H9 (cell line): ENCODE measurements at regions not wholly inside any gene's neighbourhood (a gene's known extent, or its start where the extent isn't known, plus 50 kb on each side); places are given as distances from the start of the nearest gene placed in this dataset.

Experiments
- DNase-seq: peaks from one replicate; pipeline ENCODE4 v3.0.0-alpha.2; 2017
- H2AFZ ChIP-seq: one replicate; pipeline ENCODE4 v1.6.1; 2013; ENCODE audit warnings: mild to moderate bottlenecking, low read length, control low read depth, moderate library complexity
- H2AK5ac ChIP-seq: 2 replicates; pipeline ENCODE4 v1.6.1; 2013; ENCODE audit warnings: low read length, control low read depth, mixed read lengths; ENCODE audit not compliant: insufficient read length
- H2BK120ac ChIP-seq: one replicate; pipeline ENCODE4 v1.6.1; 2013; ENCODE audit warnings: low read depth, mild to moderate bottlenecking, low read length, control low read depth, inconsistent platforms; ENCODE audit not compliant: poor library complexity, severe bottlenecking
- H2BK12ac ChIP-seq: 2 replicates; pipeline ENCODE4 v1.6.1; 2013; ENCODE audit warnings: low read length, control low read depth, mixed read lengths, low read depth; ENCODE audit not compliant: insufficient read length
- H2BK15ac ChIP-seq: 2 replicates; pipeline ENCODE4 v1.6.1; 2013; ENCODE audit warnings: low read depth, low read length, control low read depth
- H2BK20ac ChIP-seq: one replicate; pipeline ENCODE4 v1.6.1; 2013; ENCODE audit warnings: low read depth, mild to moderate bottlenecking, low read length, control low read depth, inconsistent platforms; ENCODE audit not compliant: poor library complexity, severe bottlenecking
- H2BK5ac ChIP-seq: 2 replicates; pipeline ENCODE4 v1.6.1; 2013; ENCODE audit warnings: low read length, control low read depth, mixed read lengths; ENCODE audit not compliant: insufficient read length
- H3K14ac ChIP-seq: 2 replicates; pipeline ENCODE4 v1.6.1; 2013; ENCODE audit warnings: low read length, control low read depth; ENCODE audit not compliant: insufficient read depth
- H3K18ac ChIP-seq: 2 replicates; pipeline ENCODE4 v1.6.1; 2013; ENCODE audit warnings: low read depth, mild to moderate bottlenecking, mixed read lengths, low read length, control low read depth; ENCODE audit not compliant: insufficient read length
- H3K23ac ChIP-seq: 2 replicates; pipeline ENCODE4 v1.6.1; 2013; ENCODE audit warnings: low read length, control low read depth, mixed read lengths, low read depth; ENCODE audit not compliant: insufficient read length
- H3K23me2 ChIP-seq: 2 replicates; pipeline ENCODE4 v1.6.1; 2013; ENCODE audit warnings: low read depth, mild to moderate bottlenecking, mixed read lengths, low read length, control low read depth; ENCODE audit not compliant: insufficient read length, poor library complexity, severe bottlenecking
- H3K27ac ChIP-seq: 2 replicates; pipeline ENCODE4 v1.5.1; 2013; ENCODE audit warnings: low read length, control low read depth, mixed read lengths, low read depth; ENCODE audit not compliant: insufficient read length
- H3K27me3 ChIP-seq: 2 replicates; pipeline ENCODE4 v1.6.1; 2013; ENCODE audit warnings: low read length, control low read depth, inconsistent platforms; ENCODE audit not compliant: insufficient read depth
- H3K4ac ChIP-seq: 2 replicates; pipeline ENCODE4 v1.6.1; 2013; ENCODE audit warnings: low read depth, mild to moderate bottlenecking, control low read depth, inconsistent platforms, low read length, moderate library complexity
- H3K4me1 ChIP-seq: 2 replicates; pipeline ENCODE4 v1.6.1; 2013; ENCODE audit warnings: low read length, control low read depth, inconsistent platforms; ENCODE audit not compliant: insufficient read depth
- H3K4me2 ChIP-seq: 2 replicates; pipeline ENCODE4 v1.6.1; 2013; ENCODE audit warnings: low read length, control low read depth, mixed read lengths; ENCODE audit not compliant: insufficient read length, insufficient read depth
- H3K56ac ChIP-seq: 2 replicates; pipeline ENCODE4 v1.6.1; 2013; ENCODE audit warnings: low read depth, mild to moderate bottlenecking, mixed read lengths, low read length, control low read depth; ENCODE audit not compliant: insufficient read length
- H3K79me1 ChIP-seq: 2 replicates; pipeline ENCODE4 v1.6.1; 2013; ENCODE audit warnings: low read depth, mild to moderate bottlenecking, moderate library complexity, low read length, control low read depth, inconsistent platforms; ENCODE audit not compliant: insufficient read depth, poor library complexity, severe bottlenecking
- H3K79me2 ChIP-seq: 2 replicates; pipeline ENCODE4 v1.6.1; 2013; ENCODE audit warnings: low read length, control low read depth, inconsistent platforms; ENCODE audit not compliant: insufficient read depth
- H3K9ac ChIP-seq: 2 replicates; pipeline ENCODE4 v1.6.1; 2013; ENCODE audit warnings: low read length, control low read depth, mixed read lengths; ENCODE audit not compliant: insufficient read length; ENCODE audit errors: extremely low read depth
- H3K9me3 ChIP-seq: one replicate; pipeline ENCODE4 v1.6.1; 2013; ENCODE audit warnings: low read depth, low read length, inconsistent platforms; ENCODE audit not compliant: control insufficient read depth
- H3T11ph ChIP-seq: one replicate; pipeline ENCODE4 v1.6.1; 2013; ENCODE audit warnings: mild to moderate bottlenecking, low read length, control low read depth, inconsistent platforms
- H4K20me1 ChIP-seq: one replicate; pipeline ENCODE4 v1.6.1; 2013; ENCODE audit not compliant: control insufficient read depth, insufficient read length, insufficient read depth
- H4K5ac ChIP-seq: 2 replicates; pipeline ENCODE4 v1.6.1; 2013; ENCODE audit warnings: low read depth, mild to moderate bottlenecking, mixed read lengths, low read length, control low read depth; ENCODE audit not compliant: insufficient read length
- H4K8ac ChIP-seq: replicated peaks from 2 replicates; pipeline ENCODE4 v1.6.1; 2013; ENCODE audit warnings: low read length, control low read depth, mixed read lengths, low read depth; ENCODE audit not compliant: insufficient read length
- H4K91ac ChIP-seq: 2 replicates; pipeline ENCODE4 v1.6.1; 2013; ENCODE audit warnings: low read depth, mild to moderate bottlenecking, moderate library complexity, mixed read lengths, low read length, control low read depth; ENCODE audit not compliant: insufficient read length
- H3K27ac Mint-ChIP-seq, 3 experiments: 2 replicates in 2 of 3; 3 replicates in 1 of 3; pipeline ENCODE4 v1.8.0; 2020 to 2021; ENCODE audit warnings: mixed read lengths in 3 of 3, mild to moderate bottlenecking in 1 of 3, moderate library complexity in 1 of 3
- H3K27me3 Mint-ChIP-seq: 2 replicates; pipeline ENCODE4 v1.8.0; 2021; ENCODE audit warnings: low read depth, mild to moderate bottlenecking, moderate library complexity, mixed read lengths
- H3K36me3 Mint-ChIP-seq, 3 experiments: 2 replicates in 2 of 3; 3 replicates in 1 of 3; pipeline ENCODE4 v1.8.0; 2020 to 2021; ENCODE audit warnings: low read depth in 3 of 3, mixed read lengths in 3 of 3; ENCODE audit not compliant: insufficient read depth in 1 of 3
- H3K4me1 Mint-ChIP-seq, 2 experiments: 2 replicates each; pipeline ENCODE4 v1.8.0; 2020; ENCODE audit warnings: mixed read lengths in 2 of 2
- H3K4me3 Mint-ChIP-seq, 2 experiments: 2 replicates in 1 of 2; 3 replicates in 1 of 2; pipeline ENCODE4 v1.8.0; 2020 to 2021; ENCODE audit warnings: mild to moderate bottlenecking in 2 of 2, mixed read lengths in 2 of 2, moderate library complexity in 1 of 2
- H3K9me3 Mint-ChIP-seq, 2 experiments: 2 replicates in 1 of 2; 3 replicates in 1 of 2; pipeline ENCODE4 v1.8.0; 2020; ENCODE audit warnings: mild to moderate bottlenecking in 2 of 2, mixed read lengths in 2 of 2, moderate library complexity in 1 of 2
- CTCF ChIP-seq: fragments of 200-600 bp; sonication (generic); conservative IDR thresholded peaks from 3 replicates; pipeline ENCODE4 v1.8.0; 2021; ENCODE audit warnings: antibody characterized with exemption, mild to moderate bottlenecking
- WGBS: extraction: QIAGEN DNeasy Blood & Tissue Kit; methylation state at CpG from one replicate; pipeline ENCODE4 v1.1.7; 2013; ENCODE audit warnings: missing lambda C conversion rate, low lambda C conversion rate, mixed read lengths; ENCODE audit not compliant: insufficient read length; ENCODE audit errors: extremely low coverage; 5-methylcytosine and 5-hydroxymethylcytosine counted together

- H2AFZ ChIP-seq = no peak overlapping the region
- no peak overlapping the region for H4K8ac ChIP-seq
- WGBS = no CpG with 5 or more reads among the region's 14 CpGs
- H3K56ac ChIP-seq = no peak overlapping the region
- H3K4me3 Mint-ChIP-seq = no peak overlapping the region
- no peaks in the 10 kb centered on the region for H3K79me2 ChIP-seq
- no peak overlapping the region for H3K18ac ChIP-seq
- no peaks in the 10 kb centered on the region for H3K23me2 ChIP-seq
- no peak overlapping the region for H2BK12ac ChIP-seq
- H3K4me2 ChIP-seq = no peak overlapping the region
- H3K14ac ChIP-seq = no peak overlapping the region
- peaks cover 27% of the 10 kb centered on the region for H3K27me3 Mint-ChIP-seq
- no peak overlapping the region for H3T11ph ChIP-seq
- H3K9me3 ChIP-seq = no peaks in the 10 kb centered on the region
- H3K27me3 ChIP-seq = no peaks in the 10 kb centered on the region; the same call in 1 of the 2 replicates
- H2AK5ac ChIP-seq = no peak overlapping the region
- H3K27ac Mint-ChIP-seq = peak overlapping the region in 1 of 3 experiments; percentile 44; a peak in 1 of 7 replicates
- H4K91ac ChIP-seq = no peak overlapping the region
- H2BK20ac ChIP-seq = no peak overlapping the region
- no peak overlapping the region for H4K5ac ChIP-seq
- H3K4me1 Mint-ChIP-seq = peaks cover 0 to 4% of the 10 kb centered on the region in 2 experiments; a peak in 1 of 4 replicates
- no peak for DNase-seq
- H3K9ac ChIP-seq = no peak overlapping the region
- TF ChIP-seq CTCF = no peak
- H3K4me1 ChIP-seq = no peaks in the 10 kb centered on the region
- no peak overlapping the region for H3K23ac ChIP-seq
- H2BK5ac ChIP-seq = no peak overlapping the region
- no peaks in the 10 kb centered on the region; a peak in 1 of 5 replicates for H3K9me3 Mint-ChIP-seq
- H3K27ac ChIP-seq = no peak overlapping the region
- H3K36me3 Mint-ChIP-seq = no peaks in the 10 kb centered on the region
- H3K4ac ChIP-seq = no peak overlapping the region
- H2BK120ac ChIP-seq = no peak overlapping the region
- H4K20me1 ChIP-seq = no peaks in the 10 kb centered on the region
- H2BK15ac ChIP-seq = no peak overlapping the region
- H3K79me1 ChIP-seq = no peaks in the 10 kb centered on the region
These were observed 124.2 kb upstream of the IRX4 start for GRCh38 chr5:2006971-2007291.
